Uterus (tissue), 2 donors: ENCODE measurements at regions not wholly inside any gene's neighbourhood (a gene's known extent, or its start where the extent isn't known, plus 50 kb on each side); places are given as distances from the start of the nearest gene placed in this dataset.

ENCODE experiments used
- CTCF ChIP-seq, 4 experiments: fragments of 200-600 bp in 2 of 4; fragments of 450-650 bp in 2 of 4; sonication (generic) in 2 of 4; IDR thresholded peaks; one replicate each; pipeline ENCODE4 v1.5.1; 2016 to 2019; ENCODE audit warnings: antibody characterized with exemption in 4 of 4, mild to moderate bottlenecking in 2 of 4, moderate library complexity in 1 of 4
- POLR2A ChIP-seq, 2 donors: fragments of 450-650 bp; IDR thresholded peaks; one replicate each; pipeline ENCODE4 v1.6.1; 2016; ENCODE audit warnings: antibody characterized with exemption in 2 of 2, mild to moderate bottlenecking in 1 of 2, moderate library complexity in 1 of 2

- TF ChIP-seq CTCF (IDR thresholded peaks at IDR 0.05) (no peak), POLR2A (IDR thresholded peaks at IDR 0.05) (no peak)
Measured at GRCh38 chr11:122362381-122362780, 246.4 kb upstream of the BLID start.
